ENCODE measurements at regions not wholly inside any gene's neighbourhood (a gene's known extent, or its start where the extent isn't known, plus 50 kb on each side); places are given as distances from the start of the nearest gene placed in this dataset.

DNA sequence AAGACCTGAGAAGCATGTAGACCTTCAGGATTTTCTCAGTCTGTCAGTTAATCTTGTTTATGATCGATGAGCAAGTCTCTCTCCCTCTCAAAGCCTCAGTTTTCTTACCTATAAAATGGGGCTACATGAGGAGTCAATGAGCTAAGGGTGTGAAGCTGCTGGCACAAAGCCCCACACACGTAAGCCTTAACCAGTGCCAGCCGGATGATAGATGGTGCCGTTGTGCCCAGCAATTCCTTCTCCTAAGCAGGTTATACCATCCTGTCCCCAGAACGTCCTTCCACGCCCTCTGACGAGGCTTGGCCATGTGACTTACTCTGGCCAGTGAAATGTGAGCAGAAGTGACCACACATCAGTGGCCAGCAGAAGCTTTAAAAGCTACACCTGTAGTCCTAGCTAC is 179.0 kb downstream of the C9orf50 start:
- TF ChIP-seq, protein P1, sequence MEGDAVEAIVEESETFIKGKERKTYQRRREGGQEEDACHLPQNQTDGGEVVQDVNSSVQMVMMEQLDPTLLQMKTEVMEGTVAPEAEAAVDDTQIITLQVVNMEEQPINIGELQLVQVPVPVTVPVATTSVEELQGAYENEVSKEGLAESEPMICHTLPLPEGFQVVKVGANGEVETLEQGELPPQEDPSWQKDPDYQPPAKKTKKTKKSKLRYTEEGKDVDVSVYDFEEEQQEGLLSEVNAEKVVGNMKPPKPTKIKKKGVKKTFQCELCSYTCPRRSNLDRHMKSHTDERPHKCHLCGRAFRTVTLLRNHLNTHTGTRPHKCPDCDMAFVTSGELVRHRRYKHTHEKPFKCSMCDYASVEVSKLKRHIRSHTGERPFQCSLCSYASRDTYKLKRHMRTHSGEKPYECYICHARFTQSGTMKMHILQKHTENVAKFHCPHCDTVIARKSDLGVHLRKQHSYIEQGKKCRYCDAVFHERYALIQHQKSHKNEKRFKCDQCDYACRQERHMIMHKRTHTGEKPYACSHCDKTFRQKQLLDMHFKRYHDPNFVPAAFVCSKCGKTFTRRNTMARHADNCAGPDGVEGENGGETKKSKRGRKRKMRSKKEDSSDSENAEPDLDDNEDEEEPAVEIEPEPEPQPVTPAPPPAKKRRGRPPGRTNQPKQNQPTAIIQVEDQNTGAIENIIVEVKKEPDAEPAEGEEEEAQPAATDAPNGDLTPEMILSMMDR (IDR thresholded peaks at IDR 0.05; ENCODE audit: insufficient read depth, low read depth, low read length, missing control alignments), result no peak
- DNase-seq (ENCODE audit: low read depth), result no peak
- H3K4me3 ChIP-seq (ENCODE audit: low read depth, low read length), result no peak overlapping the region

DNA sequence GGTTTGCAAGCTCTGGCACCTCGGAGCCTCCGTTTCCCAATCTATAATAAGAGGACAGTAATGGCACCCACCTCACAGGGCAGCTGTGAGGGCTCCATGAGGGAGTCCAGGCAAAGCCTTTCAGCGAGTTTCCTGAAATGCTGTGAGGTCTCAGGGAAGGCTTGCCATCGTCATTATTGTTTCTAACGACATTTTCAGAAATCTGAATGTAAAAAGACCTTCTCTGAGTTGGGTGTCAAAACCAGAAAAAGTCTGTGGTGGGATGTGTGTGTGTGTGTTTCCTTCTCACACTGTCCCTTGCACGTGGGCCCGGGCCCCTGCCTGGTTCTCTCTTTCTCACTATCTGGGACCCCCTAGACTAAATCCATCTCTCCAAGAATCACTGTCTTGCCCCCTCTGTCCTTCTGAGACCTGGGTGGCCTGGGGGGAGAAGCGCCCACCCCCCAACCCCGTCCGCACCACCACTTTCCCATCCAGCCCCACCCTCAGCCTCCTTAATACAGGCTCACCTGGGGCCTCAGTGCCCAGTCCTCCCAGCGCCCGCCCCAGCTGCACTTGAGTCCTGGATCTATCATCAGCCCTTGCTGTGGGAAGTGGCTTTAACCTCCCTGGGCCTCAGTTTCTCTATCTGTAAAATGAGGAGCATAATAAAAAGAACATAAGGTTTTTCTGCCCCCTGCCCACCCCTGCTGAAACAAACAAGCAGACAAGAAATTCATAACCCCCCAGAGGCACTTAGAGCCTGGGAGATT is 180.3 kb downstream of the C9orf50 start:
- no peak for DNase-seq (ENCODE audit: low read depth)
- TF ChIP-seq, protein P1 (IDR thresholded peaks at IDR 0.05; ENCODE audit: insufficient read depth, low read depth, low read length, missing control alignments), result no peak
- no peak overlapping the region for H3K4me3 ChIP-seq (ENCODE audit: low read depth, low read length)

DNA sequence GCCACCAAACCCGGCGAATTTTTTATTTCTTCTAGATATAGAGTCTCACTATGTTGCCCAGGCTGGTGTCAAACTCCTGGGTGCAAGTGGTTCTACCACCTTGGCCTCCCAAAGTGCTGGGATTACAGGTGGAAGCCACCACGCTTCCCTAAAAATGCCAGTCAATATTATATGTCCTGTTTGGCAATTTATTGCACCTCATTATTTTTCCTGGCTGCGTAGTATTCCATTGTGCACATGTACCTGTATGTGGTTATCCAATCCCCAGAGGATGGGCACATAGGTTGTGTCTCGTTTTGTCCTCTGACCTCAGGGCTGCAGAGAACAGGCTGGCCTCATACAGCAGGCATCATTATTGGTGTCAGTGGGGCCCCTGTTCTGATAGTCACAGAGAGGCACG is 181.7 kb downstream of the C9orf50 start:
- TF ChIP-seq, protein P1 (IDR thresholded peaks at IDR 0.05; ENCODE audit: insufficient read depth, low read depth, low read length, missing control alignments), result no peak
- DNase-seq (ENCODE audit: low read depth), result no peak
- H3K4me3 ChIP-seq (ENCODE audit: low read depth, low read length), result no peak overlapping the region

DNA sequence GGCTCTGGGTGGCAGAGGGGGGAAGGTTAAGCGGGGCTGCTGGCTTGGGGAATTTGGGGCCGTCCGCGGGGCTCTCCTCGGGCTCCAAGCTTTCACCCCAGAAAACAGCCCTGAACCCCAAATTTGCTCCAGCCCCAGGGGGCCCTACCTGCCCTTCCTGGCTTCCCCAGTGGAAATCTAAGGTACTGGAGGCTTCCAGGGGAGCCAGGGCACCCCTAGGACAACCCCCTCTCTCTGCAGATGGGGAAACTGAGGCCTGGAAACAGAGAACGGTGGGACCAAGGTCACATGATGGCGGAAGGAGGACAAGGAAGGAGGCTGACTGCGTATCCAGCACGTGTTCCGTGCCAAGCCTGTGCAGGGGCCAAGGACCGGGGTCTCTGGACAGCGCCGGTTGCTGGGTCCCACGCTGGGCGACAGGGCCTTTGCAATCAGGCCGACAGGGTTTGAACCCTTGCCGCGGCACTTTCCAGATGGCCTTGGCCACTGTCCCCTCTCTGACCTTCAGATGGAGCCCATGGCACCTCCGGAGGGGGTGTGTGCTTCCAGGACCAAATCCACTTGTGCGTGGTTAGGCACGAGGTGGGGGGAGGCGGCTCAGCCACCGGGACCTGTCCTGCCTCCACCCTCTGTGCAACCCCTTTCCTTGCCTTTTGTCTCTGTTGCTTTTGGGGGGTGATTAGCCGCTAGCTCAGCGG is 183.1 kb downstream of the C9orf50 start:
- TF ChIP-seq, protein P1 (IDR thresholded peaks at IDR 0.05; ENCODE audit: insufficient read depth, low read depth, low read length, missing control alignments), result no peak
- H3K4me3 ChIP-seq (ENCODE audit: low read depth, low read length), result no peak overlapping the region
- no peak for DNase-seq (ENCODE audit: low read depth)

DNA sequence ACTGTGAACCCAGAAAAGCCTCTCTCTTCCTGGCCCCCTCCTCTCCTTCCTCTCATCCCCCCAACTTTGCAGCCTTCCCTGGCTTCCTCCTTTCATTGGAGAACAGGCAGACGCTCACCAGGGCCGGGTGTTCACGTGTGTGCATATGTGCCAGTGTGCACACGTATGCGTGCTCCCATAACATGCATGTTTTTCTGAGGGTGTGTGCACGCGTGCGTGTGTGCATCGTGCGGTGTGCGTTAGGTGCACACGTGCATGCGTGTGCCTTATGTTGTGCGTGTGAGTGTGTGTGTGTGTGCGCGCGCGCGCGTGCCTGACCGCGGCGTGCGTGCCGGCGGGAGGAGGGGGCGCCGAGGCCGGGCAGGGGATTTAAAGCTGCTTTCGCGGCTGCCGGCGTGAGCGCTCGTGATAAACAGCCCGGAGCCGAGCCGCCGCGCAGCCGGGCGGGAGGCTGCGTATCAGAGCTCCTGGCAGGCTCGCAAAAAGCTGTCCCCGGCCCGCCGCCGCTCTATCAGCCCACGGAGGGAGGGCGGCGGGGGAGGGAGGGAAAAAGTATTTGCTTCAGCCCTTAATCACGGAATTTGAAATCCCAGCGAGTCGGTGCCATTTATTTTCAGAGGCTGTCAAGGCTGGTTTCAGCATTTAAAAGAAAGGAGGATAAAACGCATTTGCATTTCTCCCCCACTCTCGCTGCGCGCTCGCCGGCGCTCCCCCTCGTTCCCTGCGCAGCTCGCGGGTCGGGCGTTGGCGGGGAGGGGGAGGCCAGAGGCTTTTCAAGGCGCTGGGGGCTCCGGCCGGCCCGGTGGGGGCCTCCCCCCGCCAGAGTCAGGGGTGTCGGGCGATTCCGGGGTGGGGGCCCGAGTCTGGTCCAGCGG is 183.9 kb downstream of the C9orf50 start:
- TF ChIP-seq, protein P1 (IDR thresholded peaks at IDR 0.05; ENCODE audit: insufficient read depth, low read depth, low read length, missing control alignments), result no peak
- no peak for DNase-seq (ENCODE audit: low read depth)
- no peak overlapping the region for H3K4me3 ChIP-seq (ENCODE audit: low read depth, low read length)

DNA sequence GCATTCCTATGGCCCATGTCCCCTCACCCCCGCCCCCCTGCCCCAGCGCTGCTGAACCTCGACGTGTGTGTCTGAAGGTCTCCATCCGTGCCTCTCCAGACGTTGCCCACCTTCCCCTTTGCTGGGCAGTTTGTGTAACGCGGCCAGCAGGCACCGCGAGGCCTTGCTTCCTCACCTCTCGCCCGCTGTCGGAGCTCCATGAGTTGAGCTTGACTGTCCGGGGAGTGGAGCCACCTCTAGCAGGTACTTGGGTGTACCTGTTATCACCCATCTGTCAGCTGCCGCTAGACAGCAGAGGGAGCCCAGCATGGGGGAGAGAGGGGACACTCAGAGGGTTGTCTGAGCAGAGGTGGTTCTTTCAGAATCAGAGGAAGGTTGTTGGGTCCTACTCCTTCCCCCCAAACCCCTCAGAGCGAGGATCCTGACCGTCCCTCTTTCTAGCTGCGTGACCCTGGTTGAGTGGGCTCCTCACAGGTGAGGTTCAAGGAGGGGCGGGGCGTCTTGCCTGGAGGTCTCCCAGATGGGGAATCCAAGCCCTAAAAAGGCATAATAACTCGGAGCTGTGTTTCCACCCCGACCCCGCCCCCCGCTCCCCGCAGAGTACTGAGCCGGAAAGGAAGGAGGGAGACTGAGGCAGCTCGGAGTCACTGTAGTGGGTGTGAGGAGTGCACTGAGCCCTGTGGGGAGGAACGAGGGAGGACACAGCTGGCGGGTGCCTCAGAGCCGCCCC is 184.7 kb downstream of the C9orf50 start:
- H3K4me3 ChIP-seq (ENCODE audit: low read depth, low read length), result no peak overlapping the region
- DNase-seq (ENCODE audit: low read depth), result no peak
- TF ChIP-seq, protein P1 (IDR thresholded peaks at IDR 0.05; ENCODE audit: insufficient read depth, low read depth, low read length, missing control alignments), result no peak
